ENCODE measurements at regions not wholly inside any gene's neighbourhood (a gene's known extent, or its start where the extent isn't known, plus 50 kb on each side); places are given as distances from the start of the nearest gene placed in this dataset.

GRCh38 chr15:66847565-66847991 is 145.5 kb downstream of the SMAD6 start:
- H3K36me3 ChIP-seq (ENCODE audit: control insufficient read depth, insufficient read depth, low read length) = peaks cover 1% of the 10 kb centered on the region; the same call in 1 of the 2 replicates
- H3K4me3 ChIP-seq (ENCODE audit: insufficient read depth, low read depth, low read length) = no peak overlapping the region
- H2BK15ac ChIP-seq (ENCODE audit: low read depth, low read length) = no peak overlapping the region
- intact Hi-C loops (cut with micrococcal nuclease) (no loop called here), in situ Hi-C loops (cut with MboI; ENCODE audit: low sequenced_read_pairs) (loop anchor here (25.0 kb wide), 1 partner anchor 135 kb away; the partner anchor contains the start of gene SMAD6), dilution Hi-C loops (cut with HindIII; ENCODE audit: low sequenced_read_pairs, unreplicated experiment) (no loop called here)
- no peak overlapping the region for H3K4me2 ChIP-seq (ENCODE audit: low read depth, low read length)
- no peak overlapping the region for H3K14ac ChIP-seq (replicated peaks; ENCODE audit: low read depth, low read length)
- no peak overlapping the region for H2BK20ac ChIP-seq (ENCODE audit: low read depth, low read length)
- H3K56ac ChIP-seq (ENCODE audit: extremely low read depth, insufficient read depth, low read length) = no peak overlapping the region
- no peak overlapping the region for H3K4ac ChIP-seq (ENCODE audit: low read depth, low read length)
- no peak overlapping the region for H4K91ac ChIP-seq (ENCODE audit: insufficient read depth, low read depth, low read length)
- H2BK5ac ChIP-seq (ENCODE audit: low read depth, low read length, poor library complexity, severe bottlenecking) = no peak overlapping the region
- H3K4me1 ChIP-seq (ENCODE audit: control insufficient read depth, insufficient read depth, low read length) = peaks cover 20% of the 10 kb centered on the region
- ATAC-seq (ENCODE audit: low read depth) (no peak), DNase-seq (no peak)
- H2AK9ac ChIP-seq (replicated peaks; ENCODE audit: low read depth, low read length, poor library complexity) = peak overlapping the region; percentile 45
- TF ChIP-seq BHLHE40 (IDR thresholded peaks at IDR 0.05; ENCODE audit: low read depth, low read length) = no peak
- no peak for TF ChIP-seq CTCF (conservative IDR thresholded peaks at IDR 0.05; ENCODE audit: low read depth, low read length)
- H3K27ac ChIP-seq (ENCODE audit: insufficient read depth, low read length) = no peak overlapping the region
- no peak overlapping the region for H3K18ac ChIP-seq (ENCODE audit: low read depth, low read length)
- H2BK120ac ChIP-seq (ENCODE audit: low read depth, low read length) = no peak overlapping the region
- no peak overlapping the region; the same call in 1 of the 2 replicates for H2AK5ac ChIP-seq (ENCODE audit: low read depth, low read length)
- no peaks in the 10 kb centered on the region; the same call in 1 of the 2 replicates for H4K20me1 ChIP-seq (ENCODE audit: insufficient read depth, low read length)
- H3K9ac ChIP-seq (ENCODE audit: low read depth, low read length) = no peak overlapping the region
- no peak overlapping the region for H4K8ac ChIP-seq (ENCODE audit: low read depth in 2 of 2, low read length in 2 of 2)
- no TSS peak for BruUV-seq (replicated peaks)
- H2AFZ ChIP-seq (replicated peaks; ENCODE audit: low read length, poor library complexity) = no peak overlapping the region
- WGBS, 2 experiments (ENCODE audit: extremely low coverage in 2 of 2, insufficient read length in 1 of 2) = no CpG with 5 or more reads among the region's 1 CpG
- CTCF ChIA-PET = no interaction called here
- POLR2A ChIA-PET (ENCODE audit: unreplicated experiment) = no interaction called here
- no peaks in the 10 kb centered on the region for H3K27me3 ChIP-seq (ENCODE audit: control insufficient read depth, insufficient read depth, low read length)
- H3K79me1 ChIP-seq (ENCODE audit: low read depth in 1 of 2, low read length in 2 of 2) = peaks cover 29 to 81% of the 10 kb centered on the region in 2 experiments
- H3K23ac ChIP-seq (ENCODE audit: low read depth, low read length) = no peak overlapping the region
- H3K9me3 ChIP-seq (ENCODE audit: control insufficient read depth, insufficient read depth, low read length) = no peaks in the 10 kb centered on the region
- no peak overlapping the region for H4K5ac ChIP-seq (ENCODE audit: low read depth, low read length)
- H3K9me1 ChIP-seq (ENCODE audit: insufficient read depth, low read length) = peaks cover 15% of the 10 kb centered on the region; the same call in 1 of the 2 replicates
